Prostate gland (tissue), 2 donors: ENCODE measurements at regions not wholly inside any gene's neighbourhood (a gene's known extent, or its start where the extent isn't known, plus 50 kb on each side); places are given as distances from the start of the nearest gene placed in this dataset.

Experiments
- CTCF ChIP-seq, 4 experiments: fragments of 200-600 bp in 2 of 4; fragments of 450-650 bp in 2 of 4; sonication (generic) in 2 of 4; IDR thresholded peaks; 1 replicate in 3 of 4; 2 replicates in 1 of 4; pipeline ENCODE4 v1.5.1; 2016 to 2019; ENCODE audit warnings: antibody characterized with exemption in 4 of 4, mild to moderate bottlenecking in 2 of 4, moderate library complexity in 2 of 4
- POLR2A ChIP-seq: fragments of 450-650 bp; IDR thresholded peaks from one replicate; pipeline ENCODE4 v1.6.1; 2016; ENCODE audit warnings: antibody characterized with exemption, mild to moderate bottlenecking
- POLR2AphosphoS5 ChIP-seq: sonication (generic); formaldehyde crosslinking; IDR thresholded peaks from one replicate; pipeline ENCODE4 v1.6.1; 2017; ENCODE audit warnings: antibody characterized with exemption

DNA sequence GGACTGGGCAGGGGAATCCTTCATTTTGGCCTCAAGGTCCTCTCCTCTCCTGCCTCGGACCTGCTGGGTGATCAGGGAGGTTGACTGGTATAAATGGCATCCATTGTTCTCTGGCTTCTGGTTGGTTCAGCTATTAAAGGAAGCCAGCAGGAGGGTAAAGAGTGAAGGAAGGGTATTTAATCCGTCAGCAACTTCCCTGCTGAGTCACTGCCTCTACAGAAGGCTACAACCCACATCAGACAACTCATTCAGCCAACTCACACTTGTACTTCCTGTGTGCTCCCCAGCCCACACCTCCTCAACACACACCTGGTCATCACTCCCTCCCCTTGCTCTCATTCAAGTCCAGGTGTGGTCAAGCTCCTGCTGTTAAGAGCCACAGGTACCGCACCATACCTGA lies 68.3 kb upstream of the MRPS9 start:
- no peak for TF ChIP-seq POLR2A
- no peak for TF ChIP-seq CTCF (IDR thresholded peaks at IDR 0.05)
- TF ChIP-seq POLR2AphosphoS5 = no peak
